ENCODE measurements at regions not wholly inside any gene's neighbourhood (a gene's known extent, or its start where the extent isn't known, plus 50 kb on each side); places are given as distances from the start of the nearest gene placed in this dataset.

- H3K4me3 Mint-ChIP-seq, result no peak overlapping the region
- no peaks in the 10 kb centered on the region for H3K9me3 ChIP-seq (ENCODE audit: control insufficient read depth in 1 of 2, insufficient read depth in 1 of 2, low read length in 2 of 2)
- no peaks in the 10 kb centered on the region for H3K36me3 Mint-ChIP-seq (ENCODE audit: low read depth)
- H3K27ac ChIP-seq (ENCODE audit: low read depth in 1 of 2, low read length in 2 of 2), result no peak overlapping the region
- ChIA-PET POLR2A (no interaction called here), CTCF (no interaction called here)
- ATAC-seq (ENCODE audit: poor library complexity) (no peak), DNase-seq (no peak)
- TF ChIP-seq, protein P1, sequence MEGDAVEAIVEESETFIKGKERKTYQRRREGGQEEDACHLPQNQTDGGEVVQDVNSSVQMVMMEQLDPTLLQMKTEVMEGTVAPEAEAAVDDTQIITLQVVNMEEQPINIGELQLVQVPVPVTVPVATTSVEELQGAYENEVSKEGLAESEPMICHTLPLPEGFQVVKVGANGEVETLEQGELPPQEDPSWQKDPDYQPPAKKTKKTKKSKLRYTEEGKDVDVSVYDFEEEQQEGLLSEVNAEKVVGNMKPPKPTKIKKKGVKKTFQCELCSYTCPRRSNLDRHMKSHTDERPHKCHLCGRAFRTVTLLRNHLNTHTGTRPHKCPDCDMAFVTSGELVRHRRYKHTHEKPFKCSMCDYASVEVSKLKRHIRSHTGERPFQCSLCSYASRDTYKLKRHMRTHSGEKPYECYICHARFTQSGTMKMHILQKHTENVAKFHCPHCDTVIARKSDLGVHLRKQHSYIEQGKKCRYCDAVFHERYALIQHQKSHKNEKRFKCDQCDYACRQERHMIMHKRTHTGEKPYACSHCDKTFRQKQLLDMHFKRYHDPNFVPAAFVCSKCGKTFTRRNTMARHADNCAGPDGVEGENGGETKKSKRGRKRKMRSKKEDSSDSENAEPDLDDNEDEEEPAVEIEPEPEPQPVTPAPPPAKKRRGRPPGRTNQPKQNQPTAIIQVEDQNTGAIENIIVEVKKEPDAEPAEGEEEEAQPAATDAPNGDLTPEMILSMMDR (IDR thresholded peaks at IDR 0.05), result no peak
- intact Hi-C loops (cut with DNase I, micrococcal nuclease), result no loop called here
- H3K27me3 ChIP-seq (ENCODE audit: control insufficient read depth in 1 of 2, insufficient read depth in 2 of 2, low read length in 2 of 2), result no peaks in the 10 kb centered on the region
- H3K4me3 ChIP-seq (ENCODE audit: low read length), result no peak overlapping the region
- H3K4me1 Mint-ChIP-seq (ENCODE audit: low read depth), result no peaks in the 10 kb centered on the region
- no peaks in the 10 kb centered on the region for H3K4me1 ChIP-seq (ENCODE audit: insufficient read depth, low read length)
- no peaks in the 10 kb centered on the region for H3K9me3 Mint-ChIP-seq
- no peaks in the 10 kb centered on the region for H3K36me3 ChIP-seq (ENCODE audit: insufficient read depth, low read length)
- H3K27ac Mint-ChIP-seq, result no peak overlapping the region
- no peaks in the 10 kb centered on the region for H3K27me3 Mint-ChIP-seq
Observed at GRCh38 chr14:88089445-88089844, 84.5 kb downstream of the GPR65 start.

DNA sequence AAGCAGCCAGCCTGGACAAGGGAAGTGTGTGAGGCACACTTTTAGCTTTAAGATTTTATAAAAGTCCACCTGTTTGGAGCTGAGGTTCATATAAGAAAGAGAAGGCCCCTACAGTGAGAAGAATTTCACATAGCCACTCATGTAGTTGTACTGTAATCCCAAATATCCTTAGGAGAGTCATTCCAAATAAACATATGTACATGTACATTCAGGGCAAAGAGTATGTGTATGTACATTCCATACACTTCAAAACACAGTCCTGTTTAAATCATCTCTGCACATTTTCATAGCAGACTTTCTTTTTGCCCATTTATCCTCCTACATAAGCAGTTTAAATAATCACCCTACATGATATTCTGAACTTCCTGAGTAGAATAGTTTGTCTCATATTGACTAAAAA is 87.6 kb downstream of the GPR65 start:
- Histone ChIP-seq H3K36me3 (ENCODE audit: insufficient read depth, low read length) (no peaks in the 10 kb centered on the region), H3K27ac (ENCODE audit: low read depth in 1 of 2, low read length in 2 of 2) (no peak overlapping the region), H3K27me3 (ENCODE audit: control insufficient read depth in 1 of 2, insufficient read depth in 2 of 2, low read length in 2 of 2) (no peaks in the 10 kb centered on the region), H3K4me3 (ENCODE audit: low read length) (no peak overlapping the region), H3K9me3 (ENCODE audit: control insufficient read depth in 1 of 2, insufficient read depth in 1 of 2, low read length in 2 of 2) (no peaks in the 10 kb centered on the region), H3K4me1 (ENCODE audit: insufficient read depth, low read length) (no peaks in the 10 kb centered on the region)
- Mint-ChIP-seq H3K27me3 (no peaks in the 10 kb centered on the region), H3K4me1 (ENCODE audit: low read depth) (no peaks in the 10 kb centered on the region), H3K9me3 (no peaks in the 10 kb centered on the region), H3K27ac (no peak overlapping the region), H3K36me3 (ENCODE audit: low read depth) (no peaks in the 10 kb centered on the region), H3K4me3 (no peak overlapping the region)
- ChIA-PET CTCF (no interaction called here), POLR2A (no interaction called here)
- DNase-seq, result no peak
- intact Hi-C loops (cut with DNase I, micrococcal nuclease), result no loop called here
- ATAC-seq (ENCODE audit: poor library complexity), result no peak
- TF ChIP-seq, protein P1 (IDR thresholded peaks at IDR 0.05), result no peak

GRCh38 chr14:88095791-88096190 is 90.9 kb downstream of the GPR65 start:
- ChIA-PET CTCF (interaction anchor here (1.2 kb wide), 1 partner anchor 53 kb away, joined by 3 read pairs; no protein-coding TSS in a partner anchor), POLR2A (interaction anchor here (0.6 kb wide), 1 partner anchor 39 kb away, joined by 4 read pairs; no protein-coding TSS in a partner anchor)
- no peaks in the 10 kb centered on the region for H3K9me3 Mint-ChIP-seq
- ATAC-seq (ENCODE audit: poor library complexity) (no peak), DNase-seq (no peak)
- no peaks in the 10 kb centered on the region for H3K4me1 Mint-ChIP-seq (ENCODE audit: low read depth)
- H3K4me1 ChIP-seq (ENCODE audit: insufficient read depth, low read length), result no peaks in the 10 kb centered on the region
- H3K4me3 ChIP-seq (ENCODE audit: low read length), result no peak overlapping the region
- H3K4me3 Mint-ChIP-seq, result no peak overlapping the region
- H3K36me3 ChIP-seq (ENCODE audit: insufficient read depth, low read length), result no peaks in the 10 kb centered on the region
- no peak overlapping the region for H3K27ac Mint-ChIP-seq
- H3K27me3 Mint-ChIP-seq, result no peaks in the 10 kb centered on the region
- no peaks in the 10 kb centered on the region for H3K27me3 ChIP-seq (ENCODE audit: control insufficient read depth in 1 of 2, insufficient read depth in 2 of 2, low read length in 2 of 2)
- no peak overlapping the region for H3K27ac ChIP-seq (ENCODE audit: low read depth in 1 of 2, low read length in 2 of 2)
- no peaks in the 10 kb centered on the region for H3K9me3 ChIP-seq (ENCODE audit: control insufficient read depth in 1 of 2, insufficient read depth in 1 of 2, low read length in 2 of 2)
- intact Hi-C loops (cut with DNase I, micrococcal nuclease), result no loop called here
- TF ChIP-seq, protein P1 (IDR thresholded peaks at IDR 0.05), result no peak
- H3K36me3 Mint-ChIP-seq (ENCODE audit: low read depth), result no peaks in the 10 kb centered on the region

Data from CD4-positive, alpha-beta T cell (primary cell).